SU-DHL-6 (cell line): ENCODE measurements at regions not wholly inside any gene's neighbourhood (a gene's known extent, or its start where the extent isn't known, plus 50 kb on each side); places are given as distances from the start of the nearest gene placed in this dataset.

Source experiments
- H2AFZ ChIP-seq: fragments of 200-600 bp; sonication (generic); 2 replicates; pipeline ENCODE4 v1.6.1; 2014; ENCODE audit warnings: low read depth, mild to moderate bottlenecking, moderate library complexity, mixed read lengths, antibody characterized with exemption, low read length; ENCODE audit not compliant: severe bottlenecking
- H3F3A ChIP-seq: fragments of 200-600 bp; shearing (Covaris generic); 2 replicates; pipeline ENCODE4 v1.6.0; 2016; ENCODE audit warnings: antibody characterized with exemption, mild to moderate bottlenecking; ENCODE audit not compliant: insufficient read depth
- H3K27ac ChIP-seq: fragments of 200-600 bp; sonication (generic); 2 replicates; pipeline ENCODE4 v1.5.1; 2016; ENCODE audit warnings: low read depth, mild to moderate bottlenecking, low read length, moderate library complexity, mixed read lengths
- H3K27me3 ChIP-seq: fragments of 200-600 bp; sonication (generic), shearing (Covaris generic); 2 replicates; pipeline ENCODE4 v1.6.0; 2014; ENCODE audit warnings: mild to moderate bottlenecking, low read length
- H3K36me3 ChIP-seq: fragments of 200-600 bp; sonication (generic); 2 replicates; pipeline ENCODE4 v1.6.1; 2014; ENCODE audit warnings: mild to moderate bottlenecking, low read length, mixed read lengths
- H3K4me2 ChIP-seq: fragments of 300-600, 200-600 bp; shearing (Covaris generic), sonication (generic); 2 replicates; pipeline ENCODE4 v1.6.0; 2014; ENCODE audit warnings: low read length, low read depth, mild to moderate bottlenecking; ENCODE audit not compliant: poor library complexity, severe bottlenecking
- H3K4me3 ChIP-seq: fragments of 200-600 bp; sonication (generic); 2 replicates; pipeline ENCODE4 v1.5.1; 2014; ENCODE audit warnings: antibody characterized with exemption, low read length, mild to moderate bottlenecking, mixed read lengths; ENCODE audit not compliant: insufficient read depth, poor library complexity, severe bottlenecking
- H3K79me2 ChIP-seq: fragments of 200-600 bp; sonication (generic); 2 replicates; pipeline ENCODE4 v1.6.1; 2014; ENCODE audit warnings: mild to moderate bottlenecking, low read length, moderate library complexity; ENCODE audit not compliant: insufficient read depth
- H3K9ac ChIP-seq: fragments of 200-600 bp; sonication (generic); 2 replicates; pipeline ENCODE4 v1.7.0; 2014; ENCODE audit warnings: mild to moderate bottlenecking, low read length
- H3K9me2 ChIP-seq: fragments of 200-600 bp; sonication (generic); replicated peaks from 2 replicates; pipeline ENCODE4 v1.6.1; 2014; ENCODE audit warnings: low read length; ENCODE audit not compliant: insufficient read depth
- H3K9me3 ChIP-seq: fragments of 200-600 bp; sonication (generic); 2 replicates; pipeline ENCODE4 v1.6.1; 2014; ENCODE audit warnings: low read length, mixed read lengths; ENCODE audit not compliant: insufficient read depth
- H4K20me1 ChIP-seq: fragments of 200-600 bp; sonication (generic); 2 replicates; pipeline ENCODE4 v1.6.1; 2014; ENCODE audit warnings: low read depth, mild to moderate bottlenecking, antibody characterized with exemption, low read length, moderate library complexity, mixed read lengths
- CTCF ChIP-seq: fragments of 200-600 bp; sonication (generic); IDR thresholded peaks from one replicate; pipeline ENCODE4 v1.5.1; 2017; ENCODE audit warnings: antibody characterized with exemption, mild to moderate bottlenecking, low read length, moderate library complexity; ENCODE audit not compliant: insufficient read depth, poor library complexity, severe bottlenecking
- EZH2phosphoT487 ChIP-seq: fragments of 200-600 bp; sonication (generic), shearing (Covaris generic); conservative IDR thresholded peaks from 2 replicates; pipeline ENCODE4 v1.6.1; 2018; ENCODE audit warnings: mild to moderate bottlenecking, antibody characterized with exemption, low read length, moderate library complexity, mixed read lengths

- Histone ChIP-seq H3K9me3 (no peaks in the 10 kb centered on the region), H3K79me2 (no peaks in the 10 kb centered on the region), H3K9me2 (no peaks in the 10 kb centered on the region), H3K27me3 (no peaks in the 10 kb centered on the region), H3K36me3 (no peaks in the 10 kb centered on the region), H3F3A (peaks cover 9% of the 10 kb centered on the region), H3K4me2 (peak overlapping the region; percentile 69), H2AFZ (peak overlapping the region; percentile 83), H3K27ac (no peak overlapping the region), H4K20me1 (no peaks in the 10 kb centered on the region), H3K9ac (peak overlapping the region; percentile 61), H3K4me3 (peak overlapping the region; percentile 71)
- TF ChIP-seq EZH2phosphoT487 = no peak
- TF ChIP-seq CTCF = no peak
These were observed 201.2 kb upstream of the NFE2L3 start for GRCh38 chr7:25950488-25951413.

- H2AFZ ChIP-seq = peak overlapping the region; percentile 95
- H4K20me1 ChIP-seq = no peaks in the 10 kb centered on the region
- no peaks in the 10 kb centered on the region for H3K9me2 ChIP-seq
- peak overlapping the region; percentile 27; the same call in 1 of the 2 replicates for H3K27ac ChIP-seq
- peaks cover 9% of the 10 kb centered on the region for H3F3A ChIP-seq
- no peak for TF ChIP-seq EZH2phosphoT487
- TF ChIP-seq CTCF = no peak
- no peaks in the 10 kb centered on the region for H3K36me3 ChIP-seq
- H3K4me2 ChIP-seq = peak overlapping the region; percentile 83
- peak overlapping the region; percentile 65 for H3K9ac ChIP-seq
- H3K79me2 ChIP-seq = no peaks in the 10 kb centered on the region
- no peaks in the 10 kb centered on the region for H3K27me3 ChIP-seq
- no peaks in the 10 kb centered on the region for H3K9me3 ChIP-seq
- peak overlapping the region; percentile 61 for H3K4me3 ChIP-seq
These were observed 200.4 kb upstream of the NFE2L3 start for GRCh38 chr7:25951414-25952260.

GRCh38 chr7:25952261-25953057, 199.5 kb upstream of the NFE2L3 start:
- no peaks in the 10 kb centered on the region for H3K27me3 ChIP-seq
- no peaks in the 10 kb centered on the region for H4K20me1 ChIP-seq
- H3K79me2 ChIP-seq = no peaks in the 10 kb centered on the region
- no peak overlapping the region for H3K4me3 ChIP-seq
- no peaks in the 10 kb centered on the region for H3K9me3 ChIP-seq
- H3K27ac ChIP-seq = no peak overlapping the region
- H3K9ac ChIP-seq = no peak overlapping the region
- H3K36me3 ChIP-seq = no peaks in the 10 kb centered on the region
- no peaks in the 10 kb centered on the region for H3K9me2 ChIP-seq
- peaks cover 9% of the 10 kb centered on the region for H3F3A ChIP-seq
- H2AFZ ChIP-seq = no peak overlapping the region
- no peak overlapping the region for H3K4me2 ChIP-seq
- TF ChIP-seq CTCF (no peak), EZH2phosphoT487 (no peak)
